HEK293 (cell line): ENCODE measurements at regions not wholly inside any gene's neighbourhood (a gene's known extent, or its start where the extent isn't known, plus 50 kb on each side); places are given as distances from the start of the nearest gene placed in this dataset.
"Not testable (repeated sequence)": the region's sequence is repeated elsewhere in the genome, so short reads cannot be mapped to it uniquely, and the experiment has no call there.

Source experiments
- CTCF ChIP-seq: fragments of 450-650 bp; formaldehyde crosslinking; IDR thresholded peaks from 2 replicates; pipeline ENCODE4 v1.5.1; 2016; ENCODE audit warnings: missing biosample characterization, missing genetic modification characterization
- REST ChIP-seq: fragments of 450-650 bp; formaldehyde crosslinking; IDR thresholded peaks from 2 replicates; pipeline ENCODE4 v1.5.1; 2016; ENCODE audit warnings: missing biosample characterization, missing genetic modification characterization
- SP3 ChIP-seq: fragments of 450-650 bp; formaldehyde crosslinking; IDR thresholded peaks from 2 replicates; pipeline ENCODE4 v1.5.1; 2016; ENCODE audit warnings: missing biosample characterization, missing genetic modification characterization
- ZNF510 ChIP-seq: fragments of 450-650 bp; formaldehyde crosslinking; IDR thresholded peaks from 2 replicates; pipeline ENCODE4 v1.5.1; 2018; ENCODE audit warnings: mild to moderate bottlenecking, missing genetic modification characterization, missing biosample characterization; ENCODE audit not compliant: insufficient replicate concordance

GRCh38 chr5:39652481-39652880 is 227.7 kb upstream of the DAB2 start:
- TF ChIP-seq REST (tag by site-specific recombination); SP3; CTCF (tag by site-specific recombination); ZNF510 (tag by site-specific recombination): not testable (repeated sequence)
